ENCODE measurements at regions not wholly inside any gene's neighbourhood (a gene's known extent, or its start where the extent isn't known, plus 50 kb on each side); places are given as distances from the start of the nearest gene placed in this dataset.
"Not testable (repeated sequence)": the region's sequence is repeated elsewhere in the genome, so short reads cannot be mapped to it uniquely, and the experiment has no call there.

GRCh38 chr1:195849180-195849579 is 759.1 kb downstream of the KCNT2 start (continued):
- no peak for TF ChIP-seq ESRRG (CRISPR knock-in tag; IDR thresholded peaks at IDR 0.05)
- TF ChIP-seq GLIS3 (CRISPR knock-in tag; IDR thresholded peaks at IDR 0.05) = no peak

- not testable (repeated sequence) for ATAC-seq
Measured at GRCh38 chr1:195847957-195848875, 760.0 kb downstream of the KCNT2 start.

GRCh38 chr1:195831789-195832188 is 776.5 kb downstream of the KCNT2 start:
- no peak for TF ChIP-seq POU6F1 (CRISPR knock-in tag; IDR thresholded peaks at IDR 0.05; ENCODE audit: borderline replicate concordance, low read depth)
- no peak for ATAC-seq

GRCh38 chr1:195828325-195828724 is 779.9 kb downstream of the KCNT2 start:
- ATAC-seq = no peak; the same call in 2 of the 3 replicates
- TF ChIP-seq ZFP30 (CRISPR knock-in tag; IDR thresholded peaks at IDR 0.05) = no peak
- no peak for TF ChIP-seq ZNF565 (CRISPR knock-in tag; conservative IDR thresholded peaks at IDR 0.05; ENCODE audit: low read depth)
- no peak for TF ChIP-seq CSDC2 (CRISPR knock-in tag; IDR thresholded peaks at IDR 0.05)
- no peak for TF ChIP-seq ZNF8 (CRISPR knock-in tag; IDR thresholded peaks at IDR 0.05)
- no peak for TF ChIP-seq GLIS3 (CRISPR knock-in tag; IDR thresholded peaks at IDR 0.05)
- no peak for TF ChIP-seq ARNTL (CRISPR knock-in tag; IDR thresholded peaks at IDR 0.05; ENCODE audit: borderline replicate concordance, low read depth)
- no peak for TF ChIP-seq TSHZ2 (CRISPR knock-in tag; IDR thresholded peaks at IDR 0.05)
- TF ChIP-seq ZFP3 (CRISPR knock-in tag; IDR thresholded peaks at IDR 0.05) = no peak
- no peak for TF ChIP-seq ISL1 (CRISPR knock-in tag; IDR thresholded peaks at IDR 0.05)
- TF ChIP-seq TOX (CRISPR knock-in tag; IDR thresholded peaks at IDR 0.05; ENCODE audit: borderline replicate concordance) = no peak
- no peak for TF ChIP-seq ZC3H10 (CRISPR knock-in tag; IDR thresholded peaks at IDR 0.05)
- no peak for TF ChIP-seq ESRRG (CRISPR knock-in tag; IDR thresholded peaks at IDR 0.05)
- TF ChIP-seq TCF4 (CRISPR knock-in tag; IDR thresholded peaks at IDR 0.05; ENCODE audit: borderline replicate concordance) = no peak
- no peak for TF ChIP-seq RARB (CRISPR knock-in tag; IDR thresholded peaks at IDR 0.05)
- no peak for TF ChIP-seq ZNF70 (CRISPR knock-in tag; IDR thresholded peaks at IDR 0.05)
- TF ChIP-seq PPARA (CRISPR knock-in tag; IDR thresholded peaks at IDR 0.05; ENCODE audit: borderline replicate concordance) = no peak
- TF ChIP-seq BACH2 (CRISPR knock-in tag; IDR thresholded peaks at IDR 0.05; ENCODE audit: borderline replicate concordance) = no peak

- ATAC-seq = no peak
Measured at GRCh38 chr1:195820925-195821324, 787.3 kb downstream of the KCNT2 start.

More at GRCh38 chr1:195820925-195821324, 787.3 kb downstream of the KCNT2 start:
- TF ChIP-seq ESRRG (CRISPR knock-in tag; IDR thresholded peaks at IDR 0.05) (no peak), PPARA (CRISPR knock-in tag; IDR thresholded peaks at IDR 0.05; ENCODE audit: borderline replicate concordance) (no peak), OSR1 (CRISPR knock-in tag; IDR thresholded peaks at IDR 0.05) (no peak), SNAI2 (CRISPR knock-in tag; IDR thresholded peaks at IDR 0.05) (no peak), TSHZ2 (CRISPR knock-in tag; IDR thresholded peaks at IDR 0.05) (no peak), TOX (CRISPR knock-in tag; IDR thresholded peaks at IDR 0.05; ENCODE audit: borderline replicate concordance) (no peak), TCF4 (CRISPR knock-in tag; IDR thresholded peaks at IDR 0.05; ENCODE audit: borderline replicate concordance) (no peak), CREB5 (CRISPR knock-in tag; IDR thresholded peaks at IDR 0.05; ENCODE audit: low read depth) (no peak), ZFP3 (CRISPR knock-in tag; IDR thresholded peaks at IDR 0.05) (no peak), ZC3H10 (CRISPR knock-in tag; IDR thresholded peaks at IDR 0.05) (no peak), ZNF70 (CRISPR knock-in tag; IDR thresholded peaks at IDR 0.05) (no peak), CSDC2 (CRISPR knock-in tag; IDR thresholded peaks at IDR 0.05) (no peak), BACH2 (CRISPR knock-in tag; IDR thresholded peaks at IDR 0.05; ENCODE audit: borderline replicate concordance) (no peak), ZFP30 (CRISPR knock-in tag; IDR thresholded peaks at IDR 0.05) (no peak), ZNF8 (CRISPR knock-in tag; IDR thresholded peaks at IDR 0.05) (no peak), PATZ1 (CRISPR knock-in tag; IDR thresholded peaks at IDR 0.05; ENCODE audit: borderline replicate concordance) (no peak), ZNF565 (CRISPR knock-in tag; conservative IDR thresholded peaks at IDR 0.05; ENCODE audit: low read depth) (no peak)
